HG03565 (cell line): ENCODE measurements at regions not wholly inside any gene's neighbourhood (a gene's known extent, or its start where the extent isn't known, plus 50 kb on each side); places are given as distances from the start of the nearest gene placed in this dataset.
"Not testable (repeated sequence)": the region's sequence is repeated elsewhere in the genome, so short reads cannot be mapped to it uniquely, and the experiment has no call there.

Experiments
- ATAC-seq: cut with Tn5 transposase; IDR thresholded peaks from one replicate; pipeline ENCODE4 v1.9.1; 2021; ENCODE audit warnings: mild to moderate bottlenecking, moderate library complexity; ENCODE audit not compliant: unreplicated experiment

DNA sequence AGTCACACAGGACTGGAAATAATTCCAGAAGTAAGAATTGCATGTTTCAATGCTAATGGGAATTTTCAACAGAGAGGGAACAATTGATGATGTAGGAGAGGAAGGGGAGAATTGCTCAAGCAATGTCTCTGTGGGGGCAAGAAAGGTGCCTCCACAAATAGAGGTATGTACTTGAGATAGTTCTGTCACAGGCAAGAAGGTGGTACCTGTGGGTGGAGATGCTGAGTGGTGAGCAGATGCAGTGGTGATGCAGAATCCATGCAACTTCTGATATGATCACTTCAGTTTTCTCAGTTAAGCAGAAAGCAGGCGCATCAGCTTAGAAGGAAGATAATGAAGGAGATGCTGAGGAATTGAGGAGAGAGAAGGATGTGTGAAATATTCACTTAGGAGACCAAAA is 55.1 kb upstream of the SEC24B start:
- ATAC-seq = no peak

- no peak for ATAC-seq
Observed at GRCh38 chr4:109378076-109378475, 55.5 kb upstream of the SEC24B start.

DNA sequence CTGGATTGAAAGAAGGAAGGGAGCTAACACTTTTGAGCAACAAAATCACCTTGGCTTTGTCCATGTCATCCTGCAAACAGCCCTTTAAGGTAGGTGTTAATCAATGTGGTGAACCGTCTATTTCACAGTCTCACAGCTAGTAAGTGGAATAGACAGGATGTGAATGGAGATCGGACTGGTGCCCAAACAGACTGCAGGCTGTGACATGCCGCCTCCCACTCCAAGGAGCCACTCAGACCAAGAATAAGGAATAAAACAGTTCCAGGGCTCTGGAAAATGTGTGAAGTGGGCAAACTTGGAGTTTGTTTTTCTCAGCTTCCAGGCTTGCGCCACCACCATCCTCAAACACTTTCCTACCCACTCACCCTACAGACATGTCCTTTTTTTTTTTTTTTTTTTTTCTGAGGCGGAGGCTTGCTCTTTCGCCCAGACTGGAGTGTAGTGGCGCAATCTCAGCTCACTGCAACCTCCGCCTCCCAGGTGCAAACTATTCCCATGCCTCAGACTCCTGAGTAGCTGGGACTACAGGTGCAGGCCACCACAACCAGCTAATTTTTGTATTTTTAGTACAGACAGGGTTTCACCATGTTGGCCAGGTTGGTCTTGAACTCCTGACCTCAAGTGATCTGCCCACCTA is 57.7 kb upstream of the SEC24B start:
- ATAC-seq = no peak

DNA sequence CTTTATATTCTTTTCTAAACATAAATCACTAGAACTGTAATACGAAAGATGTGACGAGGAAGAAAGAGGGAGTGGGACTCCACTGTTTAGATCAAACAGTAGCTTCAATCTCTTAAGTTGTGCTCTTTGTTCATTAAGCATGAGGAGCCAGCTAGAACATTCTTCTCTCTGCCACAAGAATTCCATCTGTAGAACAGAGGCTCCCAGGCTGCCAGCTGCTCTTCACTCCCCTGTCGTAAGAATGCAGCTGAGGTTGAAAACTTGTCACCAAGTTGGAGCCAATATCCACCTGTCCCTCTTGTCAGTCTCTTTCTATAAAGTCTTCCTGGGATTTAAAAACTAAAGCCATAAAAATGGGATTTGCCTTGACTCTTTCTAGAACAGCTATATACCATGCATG is 65.0 kb upstream of the SEC24B start:
- ATAC-seq = no peak

DNA sequence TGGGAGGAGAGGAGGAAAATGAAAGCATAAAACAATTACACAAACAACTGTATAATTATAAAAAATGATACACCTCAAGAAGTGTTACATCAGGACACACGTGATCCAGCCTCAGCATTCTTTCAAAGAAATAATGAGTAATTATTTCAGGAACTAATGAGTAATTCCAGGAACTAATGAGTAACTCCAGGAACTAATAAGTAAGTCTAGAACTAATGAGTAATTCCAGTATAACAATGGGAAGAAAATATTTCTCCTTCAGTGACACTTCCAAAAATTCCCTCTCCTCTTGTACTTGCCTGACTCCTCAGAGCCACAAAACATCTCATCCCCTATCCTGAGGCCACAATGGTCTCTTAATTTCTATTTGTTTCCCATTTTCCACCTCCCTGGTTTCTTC is 63.5 kb upstream of the COL25A1 start:
- ATAC-seq = no peak

DNA sequence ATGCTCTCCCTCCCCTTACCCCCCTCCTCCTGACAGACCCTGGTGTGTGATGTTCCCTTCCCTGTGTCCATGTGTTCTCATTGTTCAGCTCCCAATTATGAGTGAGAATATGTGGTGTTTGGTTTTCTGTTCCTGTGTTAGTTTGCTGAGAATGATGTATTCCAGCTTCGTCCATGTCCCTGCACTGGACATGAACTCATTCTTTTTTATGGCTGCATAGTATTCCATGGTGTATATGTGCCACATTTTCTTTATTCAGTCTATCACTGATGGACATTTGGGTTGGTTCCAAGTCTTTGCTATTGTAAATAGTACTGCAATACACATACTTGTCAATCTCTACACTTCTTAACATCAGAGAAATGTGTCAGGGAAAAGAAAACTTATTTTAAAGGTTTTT is 62.8 kb upstream of the COL25A1 start:
- not testable (repeated sequence) for ATAC-seq

DNA sequence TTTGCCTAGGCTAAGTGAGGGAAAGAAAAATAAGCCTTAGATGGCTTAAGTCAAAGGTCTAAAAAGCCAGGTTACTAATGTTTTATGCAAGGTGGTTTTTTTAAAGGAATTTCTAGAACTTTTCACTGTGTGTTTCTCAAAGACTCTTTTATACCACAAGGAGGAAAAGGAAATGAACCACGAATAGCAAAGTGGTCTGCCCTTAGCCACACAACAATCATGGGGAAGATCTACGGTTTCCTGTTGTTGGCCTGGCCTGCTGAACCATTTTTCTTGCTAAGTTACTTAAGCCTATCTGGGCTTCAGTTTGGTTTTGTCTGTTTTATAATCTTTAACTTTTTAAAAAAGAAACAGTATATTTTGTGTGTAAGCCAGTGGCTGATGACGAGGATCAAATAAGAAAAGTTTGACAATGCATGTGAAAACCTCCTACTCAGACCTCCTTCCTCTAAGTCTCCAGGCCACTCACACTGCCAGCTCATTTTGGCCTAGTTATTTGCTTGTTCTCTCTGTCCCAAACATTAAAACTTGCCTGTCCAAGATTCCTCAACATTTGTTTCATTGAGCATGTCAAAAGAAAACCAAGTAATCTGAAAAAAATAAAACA is 56.7 kb upstream of the COL25A1 start:
- peak; percentile 65 for ATAC-seq

DNA sequence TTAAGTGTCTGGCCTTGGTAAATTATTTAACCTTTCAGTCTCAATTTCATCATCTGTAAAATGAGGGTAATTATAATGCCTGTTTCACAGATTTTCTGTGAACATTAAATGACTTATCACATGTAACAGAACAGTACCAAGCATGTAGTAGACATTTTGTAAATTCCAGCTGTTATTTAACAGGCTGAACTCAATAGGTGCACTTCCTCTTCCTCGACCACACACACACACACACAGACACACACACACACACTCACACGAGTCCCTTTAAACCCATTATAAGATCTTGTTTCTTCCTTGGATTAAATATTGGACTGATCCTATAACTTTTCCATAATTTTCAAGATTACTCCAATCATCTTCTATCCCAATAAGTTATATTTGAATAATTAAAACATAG is 53.4 kb upstream of the COL25A1 start:
- no peak for ATAC-seq

DNA sequence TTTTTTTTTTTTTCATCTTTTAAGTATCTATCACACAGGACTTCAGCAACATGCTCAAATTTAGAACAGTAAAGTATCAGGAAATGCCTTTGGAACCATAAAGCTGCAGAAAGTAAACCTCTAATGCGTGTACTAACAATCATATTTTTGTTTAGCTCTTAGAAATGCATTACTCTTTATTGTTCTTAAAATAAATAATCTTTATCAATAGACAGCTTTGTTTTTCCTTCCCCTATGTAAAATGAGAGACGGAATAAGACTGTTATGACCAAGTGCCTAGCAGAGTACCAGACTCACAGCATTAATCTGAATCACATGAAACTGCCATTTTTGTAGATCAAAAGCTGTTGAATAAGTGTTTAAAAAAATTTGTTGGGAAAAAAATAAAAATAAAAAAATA is 50.5 kb upstream of the COL25A1 start:
- ATAC-seq = no peak
